Stimulated activated effector memory CD8-positive, alpha-beta T cell treated with anti-CD3 and anti-CD28 coated beads, Interleukin-12 subunit alpha, Interleukin-12 subunit beta, amount 100 ng/mL, for 72 hours (primary cell): ENCODE measurements at regions not wholly inside any gene's neighbourhood (a gene's known extent, or its start where the extent isn't known, plus 50 kb on each side); places are given as distances from the start of the nearest gene placed in this dataset.
"Not testable (repeated sequence)": the region's sequence is repeated elsewhere in the genome, so short reads cannot be mapped to it uniquely, and the experiment has no call there.

Source experiments
- ATAC-seq: fragments of 150-1000 bp; cut with Tn5 transposase; 2 replicates; pipeline ENCODE4 v1.10.0; 2021
- DNase-seq, 2 donors: peaks; one replicate each; pipeline ENCODE4 v3.0.0; 2021 to 2022; ENCODE audit warnings: low spot score in 2 of 2
- H3K27ac Mint-ChIP-seq: one replicate; pipeline ENCODE4 v1.8.0; 2022; ENCODE audit warnings: mild to moderate bottlenecking, mixed read lengths
- H3K36me3 Mint-ChIP-seq: one replicate; pipeline ENCODE4 v1.8.0; 2022; ENCODE audit warnings: mild to moderate bottlenecking, mixed read lengths
- H3K4me1 Mint-ChIP-seq: one replicate; pipeline ENCODE4 v1.8.0; 2022; ENCODE audit warnings: mixed read lengths
- H3K4me3 Mint-ChIP-seq: one replicate; pipeline ENCODE4 v1.8.0; 2022; ENCODE audit warnings: mild to moderate bottlenecking, mixed read lengths
- H3K9me3 Mint-ChIP-seq: one replicate; pipeline ENCODE4 v1.8.0; 2022; ENCODE audit warnings: mixed read lengths

DNA sequence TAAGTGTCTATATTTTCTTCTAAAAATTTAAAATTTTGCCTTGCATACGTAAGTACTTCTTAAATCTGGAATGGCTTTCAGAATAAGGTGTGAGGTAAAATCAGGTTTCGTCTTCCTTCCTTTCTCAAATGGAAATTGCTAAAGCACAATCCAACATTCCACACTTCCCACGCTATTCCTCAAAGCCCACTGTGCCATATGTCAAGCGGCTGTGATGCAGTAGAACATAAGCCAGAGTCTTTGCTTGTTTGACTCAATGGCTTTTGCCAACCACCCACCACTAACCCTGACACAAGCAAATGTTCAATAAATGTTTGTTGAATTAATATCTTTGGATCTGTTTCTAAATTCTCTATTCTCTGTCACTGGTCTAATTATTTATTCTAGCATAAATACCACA, 1199.7 kb upstream of the TENM3 start:
- Mint-ChIP-seq H3K4me1 (no peaks in the 10 kb centered on the region), H3K9me3 (peaks cover 5% of the 10 kb centered on the region), H3K36me3 (no peaks in the 10 kb centered on the region), H3K27ac (no peak overlapping the region), H3K4me3 (no peak overlapping the region)
- no peak for DNase-seq
- ATAC-seq, result no peak

DNA sequence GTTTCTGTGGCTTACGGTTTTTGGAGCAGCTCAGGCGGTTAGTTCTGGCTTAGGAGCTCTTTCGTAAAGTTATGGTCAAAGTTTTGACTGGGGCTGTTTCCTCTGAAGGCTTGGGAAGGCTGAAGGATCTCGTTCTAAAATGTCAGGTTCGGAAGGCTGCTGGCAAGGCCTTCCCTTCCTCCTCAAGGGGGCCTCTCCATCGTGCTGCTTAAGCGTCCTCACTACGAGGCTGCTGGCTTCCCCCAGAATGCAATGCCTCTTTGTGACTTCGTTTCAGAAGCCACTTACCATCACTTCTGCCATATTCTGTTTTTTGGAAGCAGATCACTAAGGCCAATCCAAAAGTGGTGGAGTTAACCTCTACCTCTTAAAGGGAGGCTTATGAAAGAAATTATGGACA, 1196.4 kb upstream of the TENM3 start:
- ATAC-seq, result no peak
- H3K4me3 Mint-ChIP-seq, result no peak overlapping the region
- H3K27ac Mint-ChIP-seq, result no peak overlapping the region
- H3K9me3 Mint-ChIP-seq, result peaks cover 5% of the 10 kb centered on the region
- DNase-seq, result no peak
- no peaks in the 10 kb centered on the region for H3K36me3 Mint-ChIP-seq
- H3K4me1 Mint-ChIP-seq, result no peaks in the 10 kb centered on the region

GRCh38 chr4:181051931-181052330, 1191.3 kb upstream of the TENM3 start:
- ATAC-seq (no peak), DNase-seq (no peak)
- Mint-ChIP-seq H3K4me1 (no peaks in the 10 kb centered on the region), H3K27ac (no peak overlapping the region), H3K9me3 (peaks cover 2% of the 10 kb centered on the region), H3K4me3 (no peak overlapping the region), H3K36me3 (no peaks in the 10 kb centered on the region)

GRCh38 chr4:181061787-181062186, 1181.4 kb upstream of the TENM3 start:
- Mint-ChIP-seq H3K27ac (no peak overlapping the region), H3K4me3 (no peak overlapping the region), H3K4me1 (no peaks in the 10 kb centered on the region), H3K36me3 (no peaks in the 10 kb centered on the region), H3K9me3 (peaks cover 14% of the 10 kb centered on the region)
- ATAC-seq (no peak), DNase-seq (no peak)

DNA sequence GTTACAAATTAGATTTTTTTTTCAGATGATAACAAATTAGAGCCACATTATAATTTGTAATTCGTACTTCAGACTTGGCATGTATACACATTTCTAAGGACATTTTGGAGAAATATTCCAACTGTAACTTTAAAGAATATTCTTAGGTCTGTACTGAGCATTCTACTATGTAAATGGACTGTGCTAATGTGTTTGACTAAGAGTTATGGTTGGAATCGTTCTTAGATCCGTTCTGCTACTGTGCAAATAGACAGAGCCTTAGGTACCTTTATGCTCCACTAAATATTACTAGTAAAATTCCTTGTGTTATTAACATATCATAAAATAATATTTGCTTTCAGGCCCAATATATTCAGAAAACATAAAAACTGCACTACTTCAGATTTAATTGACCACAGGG, 1180.0 kb upstream of the TENM3 start:
- H3K4me1 Mint-ChIP-seq, result no peaks in the 10 kb centered on the region
- ATAC-seq, result no peak

DNA sequence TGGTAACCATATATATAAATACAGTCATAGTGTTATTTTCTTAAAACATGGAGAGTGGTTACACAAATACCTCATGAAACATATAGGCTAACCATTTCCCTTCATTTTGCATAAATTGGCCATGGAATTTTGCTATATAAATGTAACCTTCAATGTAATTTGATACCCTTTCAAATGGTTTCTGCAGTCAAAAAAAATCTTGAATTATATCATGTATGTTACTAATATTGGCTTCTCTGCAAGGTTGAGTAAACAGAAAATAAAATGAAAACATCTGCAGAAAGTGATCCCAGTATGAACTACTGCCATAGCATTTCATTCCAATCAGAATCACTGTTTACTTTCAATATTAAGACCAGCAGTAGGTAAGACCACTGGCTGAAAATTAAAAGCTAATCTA, 1165.9 kb upstream of the TENM3 start:
- H3K36me3 Mint-ChIP-seq, result no peaks in the 10 kb centered on the region
- no peak overlapping the region for H3K4me3 Mint-ChIP-seq
- peaks cover 4% of the 10 kb centered on the region for H3K9me3 Mint-ChIP-seq
- H3K27ac Mint-ChIP-seq, result no peak overlapping the region
- ATAC-seq (no peak), DNase-seq (no peak)
- H3K4me1 Mint-ChIP-seq, result no peaks in the 10 kb centered on the region

More for the DNA sequence above, 1180.0 kb upstream of the TENM3 start:
- H3K36me3 Mint-ChIP-seq, result no peaks in the 10 kb centered on the region
- no peak for DNase-seq
- H3K4me3 Mint-ChIP-seq, result no peak overlapping the region
- peaks cover 15% of the 10 kb centered on the region for H3K9me3 Mint-ChIP-seq
- no peak overlapping the region for H3K27ac Mint-ChIP-seq

DNA sequence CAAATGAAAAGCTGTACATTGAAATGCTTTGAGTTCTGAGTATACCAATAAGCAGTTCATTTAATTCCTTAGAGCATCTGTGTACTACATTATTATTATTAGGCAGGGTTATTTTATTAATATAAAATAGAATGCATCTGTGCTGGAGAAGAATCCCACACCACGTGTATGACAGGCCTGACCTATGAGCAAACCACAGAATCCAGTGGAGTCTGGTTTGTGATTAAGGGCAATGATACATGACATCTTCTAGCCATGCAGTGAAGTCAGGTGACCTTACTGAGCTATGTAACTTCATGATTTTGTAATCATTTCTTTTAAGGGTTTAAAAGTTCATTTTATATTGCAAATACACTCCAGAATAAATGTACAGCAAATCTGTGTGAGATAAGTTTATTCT, 1165.0 kb upstream of the TENM3 start:
- no peaks in the 10 kb centered on the region for H3K4me1 Mint-ChIP-seq
- no peaks in the 10 kb centered on the region for H3K36me3 Mint-ChIP-seq
- DNase-seq (no peak), ATAC-seq (no peak)
- no peak overlapping the region for H3K4me3 Mint-ChIP-seq
- no peak overlapping the region for H3K27ac Mint-ChIP-seq
- H3K9me3 Mint-ChIP-seq, result peaks cover 4% of the 10 kb centered on the region

- peaks cover 3% of the 10 kb centered on the region for H3K9me3 Mint-ChIP-seq
- H3K4me3 Mint-ChIP-seq, result no peak overlapping the region
- no peak for DNase-seq
- H3K36me3 Mint-ChIP-seq, result no peaks in the 10 kb centered on the region
- no peak overlapping the region for H3K27ac Mint-ChIP-seq
- no peak for ATAC-seq
- no peaks in the 10 kb centered on the region for H3K4me1 Mint-ChIP-seq
Observed at GRCh38 chr4:181083757-181084361, 1159.3 kb upstream of the TENM3 start.

DNA sequence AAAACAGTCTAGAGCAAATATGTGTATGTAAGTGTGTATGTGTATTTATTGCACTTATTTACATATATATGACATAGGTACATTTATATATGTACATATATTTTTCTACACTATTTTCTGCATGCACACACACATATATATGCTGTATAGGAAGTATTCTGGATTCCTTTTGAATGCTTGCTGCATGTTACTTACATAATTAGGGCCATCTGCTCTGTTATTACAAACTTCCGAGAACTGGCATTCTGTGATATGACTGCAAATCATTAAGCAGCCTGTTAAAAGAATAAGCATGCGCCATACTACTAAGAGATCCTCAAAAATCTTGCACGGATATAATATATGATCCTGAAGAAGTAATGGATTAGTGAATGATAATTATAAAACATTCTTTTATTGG, 1157.6 kb upstream of the TENM3 start:
- Mint-ChIP-seq H3K36me3 (no peaks in the 10 kb centered on the region), H3K4me1 (no peaks in the 10 kb centered on the region), H3K9me3 (peaks cover 6% of the 10 kb centered on the region), H3K27ac (no peak overlapping the region), H3K4me3 (no peak overlapping the region)
- ATAC-seq (no peak), DNase-seq (no peak)

GRCh38 chr4:181105487-181105886, 1137.7 kb upstream of the TENM3 start:
- Mint-ChIP-seq H3K4me3 (no peak overlapping the region), H3K4me1 (no peaks in the 10 kb centered on the region), H3K36me3 (no peaks in the 10 kb centered on the region), H3K27ac (no peak overlapping the region), H3K9me3 (peaks cover 10% of the 10 kb centered on the region)
- DNase-seq, result no peak
- ATAC-seq, result no peak

DNA sequence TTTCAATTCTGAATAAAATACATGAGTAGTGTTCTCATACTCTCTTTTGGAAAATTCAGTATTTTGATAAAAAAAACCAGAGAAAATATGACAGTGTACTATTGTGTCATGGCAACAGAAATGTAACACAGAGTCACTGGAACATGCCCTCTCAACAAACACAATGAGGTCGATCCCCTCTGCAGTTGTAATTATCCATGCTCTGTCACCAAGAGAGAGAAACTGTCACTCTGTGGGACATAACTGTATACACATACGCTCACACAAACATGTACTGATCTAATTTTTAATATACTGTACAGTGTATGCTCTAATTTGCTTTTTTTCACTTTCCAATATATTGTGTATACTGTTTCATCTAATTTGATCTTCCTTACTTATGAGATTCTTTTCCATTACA, 1136.8 kb upstream of the TENM3 start:
- Mint-ChIP-seq H3K36me3 (no peaks in the 10 kb centered on the region), H3K27ac (no peak overlapping the region), H3K4me1 (no peaks in the 10 kb centered on the region), H3K4me3 (no peak overlapping the region), H3K9me3 (peaks cover 14% of the 10 kb centered on the region)
- no peak for DNase-seq
- no peak for ATAC-seq

DNA sequence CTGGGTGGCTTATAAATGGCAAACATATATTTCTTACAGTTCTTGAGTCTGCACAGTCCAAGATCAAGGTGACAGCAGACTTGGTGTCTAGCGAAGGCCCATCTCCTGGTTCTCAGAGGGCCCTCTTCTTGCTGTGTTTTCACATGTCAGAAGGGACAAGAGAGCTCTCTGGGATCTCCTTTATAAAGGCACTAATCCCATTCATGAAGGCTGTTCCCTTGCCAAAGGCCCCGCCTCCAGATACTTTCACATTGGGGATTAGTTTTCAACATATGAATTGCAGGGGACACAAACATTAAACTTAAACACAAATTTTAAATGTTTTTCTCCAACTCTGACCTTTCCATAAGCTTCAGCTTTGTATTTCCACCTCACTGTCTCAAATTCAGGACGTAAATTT, 1135.0 kb upstream of the TENM3 start:
- Mint-ChIP-seq H3K4me3 (no peak overlapping the region), H3K27ac (no peak overlapping the region), H3K36me3 (no peaks in the 10 kb centered on the region), H3K4me1 (no peaks in the 10 kb centered on the region), H3K9me3 (peaks cover 13% of the 10 kb centered on the region)
- DNase-seq (no peak), ATAC-seq (no peak)

DNA sequence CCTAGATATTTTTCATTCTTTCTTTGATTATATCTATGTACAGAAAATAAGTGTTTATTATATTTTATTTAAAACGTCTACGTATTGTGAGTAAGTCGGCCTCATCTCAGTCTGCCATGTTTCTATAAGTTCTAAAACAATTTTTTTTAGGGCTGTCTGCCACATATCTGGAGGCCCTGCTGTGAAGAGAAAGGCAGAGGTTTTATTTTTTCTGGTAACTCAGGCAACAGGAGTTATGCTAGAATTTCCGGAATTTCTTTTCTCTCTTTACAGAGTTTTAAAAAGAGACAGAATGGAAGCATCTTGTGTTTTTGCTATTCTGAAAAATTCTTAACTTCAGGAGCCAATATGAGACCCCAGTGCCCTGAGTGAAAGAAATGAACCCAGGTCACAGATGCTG, 1124.0 kb upstream of the TENM3 start:
- Mint-ChIP-seq H3K36me3 (no peaks in the 10 kb centered on the region), H3K27ac (no peak overlapping the region), H3K9me3 (peaks cover 7% of the 10 kb centered on the region), H3K4me3 (no peak overlapping the region), H3K4me1 (no peaks in the 10 kb centered on the region)
- ATAC-seq, result no peak
- DNase-seq, result no peak

- Mint-ChIP-seq H3K9me3 (peaks cover 7% of the 10 kb centered on the region), H3K36me3 (no peaks in the 10 kb centered on the region), H3K4me3 (no peak overlapping the region), H3K27ac (no peak overlapping the region), H3K4me1 (no peaks in the 10 kb centered on the region)
- ATAC-seq (no peak), DNase-seq (no peak)
Observed at GRCh38 chr4:181121733-181122132, 1121.5 kb upstream of the TENM3 start.

GRCh38 chr4:181127171-181127570, 1116.0 kb upstream of the TENM3 start:
- no peak for DNase-seq
- no peak for ATAC-seq
- Mint-ChIP-seq H3K9me3 (peaks cover 23% of the 10 kb centered on the region), H3K27ac (no peak overlapping the region), H3K4me1 (no peaks in the 10 kb centered on the region), H3K4me3 (no peak overlapping the region), H3K36me3 (no peaks in the 10 kb centered on the region)

DNA sequence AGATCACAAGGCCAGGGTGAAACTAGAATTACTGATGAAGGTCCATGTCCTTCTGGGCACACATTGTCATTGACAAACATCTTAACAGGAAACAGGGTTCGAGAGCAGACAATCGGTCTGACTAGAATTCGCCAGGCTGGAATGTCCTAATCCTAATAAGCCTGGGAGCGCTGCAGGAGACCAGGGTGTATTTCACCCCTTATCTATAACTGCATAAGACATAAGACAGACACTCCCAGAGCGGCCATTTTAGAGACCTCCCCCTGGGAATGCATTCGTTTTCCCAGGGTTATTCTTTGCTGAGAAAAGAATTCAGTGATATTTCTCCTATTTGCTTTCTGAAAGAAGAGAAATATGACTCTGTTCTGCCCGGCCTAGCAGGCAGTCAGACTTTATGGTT, 1112.9 kb upstream of the TENM3 start:
- not testable (repeated sequence) for DNase-seq, H3K36me3 Mint-ChIP-seq, H3K27ac Mint-ChIP-seq, H3K4me1 Mint-ChIP-seq, ATAC-seq, H3K4me3 Mint-ChIP-seq
- peaks cover 26% of the 10 kb centered on the region for H3K9me3 Mint-ChIP-seq

GRCh38 chr4:181137351-181137750, 1105.9 kb upstream of the TENM3 start:
- Mint-ChIP-seq H3K9me3 (peaks cover 3% of the 10 kb centered on the region), H3K27ac (no peak overlapping the region), H3K4me1 (no peaks in the 10 kb centered on the region), H3K36me3 (no peaks in the 10 kb centered on the region), H3K4me3 (no peak overlapping the region)
- ATAC-seq (no peak), DNase-seq (no peak)
